ENCODE measurements at regions not wholly inside any gene's neighbourhood (a gene's known extent, or its start where the extent isn't known, plus 50 kb on each side); places are given as distances from the start of the nearest gene placed in this dataset.

DNA sequence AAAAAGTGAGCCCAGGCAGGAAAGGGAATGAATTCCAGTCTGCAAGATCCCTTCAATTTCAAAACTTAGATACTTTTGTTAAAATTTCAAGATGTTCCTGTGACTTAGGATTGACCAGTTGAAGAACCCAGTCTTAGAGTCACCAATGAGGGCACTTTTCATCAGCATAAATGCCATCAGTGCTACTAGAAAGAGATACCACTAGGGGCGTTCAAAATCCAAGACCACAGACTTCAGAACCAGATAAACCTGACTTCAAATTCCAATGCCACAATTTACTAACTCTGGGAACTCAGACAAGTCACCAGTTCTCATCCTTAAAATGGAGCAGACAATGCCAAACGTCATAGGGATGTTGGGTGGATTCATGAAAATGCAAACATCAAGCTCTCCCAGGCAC, 523.2 kb downstream of the BUD13 start:
- H3K4me2 ChIP-seq = no peak overlapping the region
- no peak for TF ChIP-seq HES2 (IDR thresholded peaks at IDR 0.05)
- no peak for TF ChIP-seq MAFK (IDR thresholded peaks at IDR 0.05; ENCODE audit: partially characterized antibody)
- TF ChIP-seq BCL3 (IDR thresholded peaks at IDR 0.05) = no peak
- no peak for TF ChIP-seq CBX2 (IDR thresholded peaks at IDR 0.05; ENCODE audit: borderline replicate concordance, low read depth)
- no peak for TF ChIP-seq HOXB13 (CRISPR knock-in tag; IDR thresholded peaks at IDR 0.05; ENCODE audit: low read depth)
- TF ChIP-seq JUNB (IDR thresholded peaks at IDR 0.05) = no peak
- no peak for TF ChIP-seq RNF2 (IDR thresholded peaks at IDR 0.05; ENCODE audit: borderline replicate concordance, low read depth)
- no peak for TF ChIP-seq HEYL (CRISPR knock-in tag; IDR thresholded peaks at IDR 0.05)
- no peak for TF ChIP-seq SREBF2 (IDR thresholded peaks at IDR 0.05)
- no peak for TF ChIP-seq CBX8 (IDR thresholded peaks at IDR 0.05)
- TF ChIP-seq KDM1A (IDR thresholded peaks at IDR 0.05; ENCODE audit: low read depth) = no peak
- no peak for TF ChIP-seq ZNF302 (CRISPR knock-in tag; IDR thresholded peaks at IDR 0.05)
- no peak for TF ChIP-seq JUN (IDR thresholded peaks at IDR 0.05)
- no peak for TF ChIP-seq NPAS2 (CRISPR knock-in tag; IDR thresholded peaks at IDR 0.05; ENCODE audit: borderline replicate concordance)
- TF ChIP-seq FOSL2 (IDR thresholded peaks at IDR 0.05) = no peak
- no peak for TF ChIP-seq FOSL2 (CRISPR knock-in tag; IDR thresholded peaks at IDR 0.05)
- TF ChIP-seq HDAC2 (IDR thresholded peaks at IDR 0.05) = no peak
- TF ChIP-seq RFX5 (IDR thresholded peaks at IDR 0.05) = no peak
- TF ChIP-seq FOSB (CRISPR knock-in tag; IDR thresholded peaks at IDR 0.05) = no peak
- no peak for TF ChIP-seq HOXA7 (CRISPR knock-in tag; IDR thresholded peaks at IDR 0.05)
- no peak for ATAC-seq
- ChIA-PET CTCF (interaction anchor here (1.4 kb wide), 1 partner anchor 16 kb away, joined by 5 read pairs; no protein-coding TSS in a partner anchor), POLR2A (no interaction called here)
- H3K9me3 ChIP-seq = no peaks in the 10 kb centered on the region
- FAIRE-seq = no peak
- WGBS (ENCODE audit: missing lambda C conversion rate) = 4% methylated on average over 2 of the region's 2 CpGs
- H3K4me1 ChIP-seq = no peaks in the 10 kb centered on the region
- H3K27ac ChIP-seq = no peak overlapping the region
- no peak overlapping the region for H3K4me3 ChIP-seq
- no peak for DNase-seq (ENCODE audit: low read depth in 1 of 2, low spot score in 1 of 2)

DNA sequence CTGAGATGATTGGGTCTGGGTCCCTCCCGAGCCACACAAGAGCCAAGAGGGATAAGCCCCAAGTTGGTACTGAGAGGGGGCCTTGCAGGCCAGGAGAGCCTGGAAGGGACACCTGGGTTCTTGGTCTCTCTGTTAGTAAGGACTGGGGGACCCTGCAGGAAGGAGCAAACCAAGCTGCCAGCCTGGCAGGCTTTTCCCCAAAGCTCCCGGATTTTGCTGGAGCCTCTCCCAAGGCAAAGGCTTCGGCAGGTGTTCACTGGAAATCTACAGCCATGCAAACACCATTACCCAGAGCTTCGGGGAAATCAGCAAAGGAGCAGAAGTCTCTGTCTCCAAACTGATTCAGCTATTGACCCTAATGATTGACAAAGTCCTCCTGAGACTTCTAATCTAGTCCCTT, 527.9 kb downstream of the BUD13 start:
- WGBS (ENCODE audit: missing lambda C conversion rate) = 5% methylated on average over 3 of the region's 4 CpGs
- Histone ChIP-seq H3K27ac (no peak overlapping the region), H3K4me1 (no peaks in the 10 kb centered on the region), H3K9me3 (no peaks in the 10 kb centered on the region), H3K4me2 (no peak overlapping the region), H3K4me3 (no peak overlapping the region)
- ChIA-PET CTCF (interaction anchor here (0.6 kb wide), 1 partner anchor 494 kb away, joined by 3 read pairs; no protein-coding TSS in a partner anchor), POLR2A (no interaction called here)
- TF ChIP-seq, protein P1, sequence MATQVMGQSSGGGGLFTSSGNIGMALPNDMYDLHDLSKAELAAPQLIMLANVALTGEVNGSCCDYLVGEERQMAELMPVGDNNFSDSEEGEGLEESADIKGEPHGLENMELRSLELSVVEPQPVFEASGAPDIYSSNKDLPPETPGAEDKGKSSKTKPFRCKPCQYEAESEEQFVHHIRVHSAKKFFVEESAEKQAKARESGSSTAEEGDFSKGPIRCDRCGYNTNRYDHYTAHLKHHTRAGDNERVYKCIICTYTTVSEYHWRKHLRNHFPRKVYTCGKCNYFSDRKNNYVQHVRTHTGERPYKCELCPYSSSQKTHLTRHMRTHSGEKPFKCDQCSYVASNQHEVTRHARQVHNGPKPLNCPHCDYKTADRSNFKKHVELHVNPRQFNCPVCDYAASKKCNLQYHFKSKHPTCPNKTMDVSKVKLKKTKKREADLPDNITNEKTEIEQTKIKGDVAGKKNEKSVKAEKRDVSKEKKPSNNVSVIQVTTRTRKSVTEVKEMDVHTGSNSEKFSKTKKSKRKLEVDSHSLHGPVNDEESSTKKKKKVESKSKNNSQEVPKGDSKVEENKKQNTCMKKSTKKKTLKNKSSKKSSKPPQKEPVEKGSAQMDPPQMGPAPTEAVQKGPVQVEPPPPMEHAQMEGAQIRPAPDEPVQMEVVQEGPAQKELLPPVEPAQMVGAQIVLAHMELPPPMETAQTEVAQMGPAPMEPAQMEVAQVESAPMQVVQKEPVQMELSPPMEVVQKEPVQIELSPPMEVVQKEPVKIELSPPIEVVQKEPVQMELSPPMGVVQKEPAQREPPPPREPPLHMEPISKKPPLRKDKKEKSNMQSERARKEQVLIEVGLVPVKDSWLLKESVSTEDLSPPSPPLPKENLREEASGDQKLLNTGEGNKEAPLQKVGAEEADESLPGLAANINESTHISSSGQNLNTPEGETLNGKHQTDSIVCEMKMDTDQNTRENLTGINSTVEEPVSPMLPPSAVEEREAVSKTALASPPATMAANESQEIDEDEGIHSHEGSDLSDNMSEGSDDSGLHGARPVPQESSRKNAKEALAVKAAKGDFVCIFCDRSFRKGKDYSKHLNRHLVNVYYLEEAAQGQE (IDR thresholded peaks at IDR 0.05) = no peak
- TF ChIP-seq ESRRA (IDR thresholded peaks at IDR 0.05; ENCODE audit: borderline replicate concordance, low read length) = no peak
- TF ChIP-seq HOXB5 (CRISPR knock-in tag; IDR thresholded peaks at IDR 0.05) = no peak
- TF ChIP-seq E2F6 (IDR thresholded peaks at IDR 0.05; ENCODE audit: borderline replicate concordance, low read depth) = no peak
- no peak for TF ChIP-seq POLR2A (IDR thresholded peaks at IDR 0.05; ENCODE audit: low read length)
- TF ChIP-seq ZFP36 (IDR thresholded peaks at IDR 0.05; ENCODE audit: borderline replicate concordance, partially characterized antibody) = no peak
- TF ChIP-seq CHD4 (IDR thresholded peaks at IDR 0.05; ENCODE audit: borderline replicate concordance) = no peak
- TF ChIP-seq GATA3 (IDR thresholded peaks at IDR 0.05; ENCODE audit: borderline replicate concordance) = no peak
- TF ChIP-seq TFCP2L1 (CRISPR knock-in tag; IDR thresholded peaks at IDR 0.05) = no peak
- TF ChIP-seq, protein P2, sequence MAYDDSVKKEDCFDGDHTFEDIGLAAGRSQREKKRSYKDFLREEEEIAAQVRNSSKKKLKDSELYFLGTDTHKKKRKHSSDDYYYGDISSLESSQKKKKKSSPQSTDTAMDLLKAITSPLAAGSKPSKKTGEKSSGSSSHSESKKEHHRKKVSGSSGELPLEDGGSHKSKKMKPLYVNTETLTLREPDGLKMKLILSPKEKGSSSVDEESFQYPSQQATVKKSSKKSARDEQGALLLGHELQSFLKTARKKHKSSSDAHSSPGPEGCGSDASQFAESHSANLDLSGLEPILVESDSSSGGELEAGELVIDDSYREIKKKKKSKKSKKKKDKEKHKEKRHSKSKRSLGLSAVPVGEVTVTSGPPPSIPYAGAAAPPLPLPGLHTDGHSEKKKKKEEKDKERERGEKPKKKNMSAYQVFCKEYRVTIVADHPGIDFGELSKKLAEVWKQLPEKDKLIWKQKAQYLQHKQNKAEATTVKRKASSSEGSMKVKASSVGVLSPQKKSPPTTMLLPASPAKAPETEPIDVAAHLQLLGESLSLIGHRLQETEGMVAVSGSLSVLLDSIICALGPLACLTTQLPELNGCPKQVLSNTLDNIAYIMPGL (CRISPR knock-in tag; IDR thresholded peaks at IDR 0.05; ENCODE audit: borderline replicate concordance) = no peak
- TF ChIP-seq BCL3 (IDR thresholded peaks at IDR 0.05) = no peak
- TF ChIP-seq, protein P3, sequence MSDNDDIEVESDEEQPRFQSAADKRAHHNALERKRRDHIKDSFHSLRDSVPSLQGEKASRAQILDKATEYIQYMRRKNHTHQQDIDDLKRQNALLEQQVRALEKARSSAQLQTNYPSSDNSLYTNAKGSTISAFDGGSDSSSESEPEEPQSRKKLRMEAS (IDR thresholded peaks at IDR 0.05) = no peak
- no peak for TF ChIP-seq KDM1A (IDR thresholded peaks at IDR 0.05; ENCODE audit: low read depth)
- ATAC-seq (no peak), FAIRE-seq (no peak), DNase-seq (ENCODE audit: low read depth in 1 of 2, low spot score in 1 of 2) (no peak)
